ENCODE measurements at regions not wholly inside any gene's neighbourhood (a gene's known extent, or its start where the extent isn't known, plus 50 kb on each side); places are given as distances from the start of the nearest gene placed in this dataset.
"Not testable (repeated sequence)": the region's sequence is repeated elsewhere in the genome, so short reads cannot be mapped to it uniquely, and the experiment has no call there.

GRCh38 chr7:6917258-6917657 lies 91.2 kb upstream of the CCZ1B start:
- no peaks in the 10 kb centered on the region for H3K9me3 Mint-ChIP-seq (ENCODE audit: unreplicated experiment)
- H3K4me1 Mint-ChIP-seq (ENCODE audit: low read depth, unreplicated experiment) = no peaks in the 10 kb centered on the region
- intact Hi-C loops (cut with micrococcal nuclease; ENCODE audit: unreplicated experiment) = no loop called here
- ChIA-PET CTCF (no interaction called here), POLR2A (no interaction called here)
- no peak overlapping the region for H3K4me3 Mint-ChIP-seq (ENCODE audit: unreplicated experiment)
- no peaks in the 10 kb centered on the region for H3K4me1 ChIP-seq
- BruUV-seq (replicated peaks) = no TSS peak
- H3K27me3 ChIP-seq (replicated peaks; ENCODE audit: control insufficient read depth, insufficient read depth, low read length) = no peaks in the 10 kb centered on the region
- H3K36me3 ChIP-seq (ENCODE audit: control insufficient read depth, insufficient read depth, low read length) = no peaks in the 10 kb centered on the region
- no peak for DNase-seq
- no peaks in the 10 kb centered on the region for H3K27me3 Mint-ChIP-seq (ENCODE audit: insufficient read depth, unreplicated experiment)
- H3K9me3 ChIP-seq = no peaks in the 10 kb centered on the region
- no peaks in the 10 kb centered on the region for H3K36me3 Mint-ChIP-seq (ENCODE audit: insufficient read depth, unreplicated experiment)
- H3K4me3 ChIP-seq (ENCODE audit: low read depth, low read length) = no peak overlapping the region
- H3K27ac Mint-ChIP-seq (ENCODE audit: unreplicated experiment) = no peak overlapping the region
- no peak for TF ChIP-seq CTCF (IDR thresholded peaks at IDR 0.05; ENCODE audit: insufficient read depth in 1 of 2, low read depth in 1 of 2, low read length in 1 of 2, severe bottlenecking in 1 of 2, unreplicated experiment in 1 of 2)

GRCh38 chr7:6919169-6919568 lies 93.1 kb upstream of the CCZ1B start:
- intact Hi-C loops (cut with micrococcal nuclease; ENCODE audit: unreplicated experiment); H3K4me1 ChIP-seq; BruUV-seq (replicated peaks); H3K4me1 Mint-ChIP-seq (ENCODE audit: low read depth, unreplicated experiment); DNase-seq; H3K27ac Mint-ChIP-seq (ENCODE audit: unreplicated experiment); H3K36me3 Mint-ChIP-seq (ENCODE audit: insufficient read depth, unreplicated experiment); CTCF ChIA-PET; POLR2A ChIA-PET; H3K4me3 ChIP-seq (ENCODE audit: low read depth, low read length); H3K9me3 Mint-ChIP-seq (ENCODE audit: unreplicated experiment); H3K36me3 ChIP-seq (ENCODE audit: control insufficient read depth, insufficient read depth, low read length); H3K27me3 ChIP-seq (replicated peaks; ENCODE audit: control insufficient read depth, insufficient read depth, low read length); H3K9me3 ChIP-seq; H3K27me3 Mint-ChIP-seq (ENCODE audit: insufficient read depth, unreplicated experiment); H3K4me3 Mint-ChIP-seq (ENCODE audit: unreplicated experiment): not testable (repeated sequence)

- H3K36me3 Mint-ChIP-seq (ENCODE audit: insufficient read depth, unreplicated experiment); BruUV-seq (replicated peaks); POLR2A ChIA-PET; H3K27me3 ChIP-seq (replicated peaks; ENCODE audit: control insufficient read depth, insufficient read depth, low read length); H3K9me3 Mint-ChIP-seq (ENCODE audit: unreplicated experiment); H3K4me1 ChIP-seq; H3K4me3 Mint-ChIP-seq (ENCODE audit: unreplicated experiment); intact Hi-C loops (cut with micrococcal nuclease; ENCODE audit: unreplicated experiment); DNase-seq; H3K4me3 ChIP-seq (ENCODE audit: low read depth, low read length); CTCF ChIA-PET; H3K36me3 ChIP-seq (ENCODE audit: control insufficient read depth, insufficient read depth, low read length); H3K4me1 Mint-ChIP-seq (ENCODE audit: low read depth, unreplicated experiment); H3K9me3 ChIP-seq; H3K27me3 Mint-ChIP-seq (ENCODE audit: insufficient read depth, unreplicated experiment): not testable (repeated sequence)
- peak overlapping the region; percentile 45 for H3K27ac Mint-ChIP-seq (ENCODE audit: unreplicated experiment)
Observed at GRCh38 chr7:6924523-6924922, 98.4 kb upstream of the CCZ1B start.

GRCh38 chr7:6926193-6927174 lies 100.4 kb upstream of the CCZ1B start:
- H3K27me3 ChIP-seq (replicated peaks; ENCODE audit: control insufficient read depth, insufficient read depth, low read length); POLR2A ChIA-PET; H3K27me3 Mint-ChIP-seq (ENCODE audit: insufficient read depth, unreplicated experiment); H3K4me1 Mint-ChIP-seq (ENCODE audit: low read depth, unreplicated experiment); H3K4me3 Mint-ChIP-seq (ENCODE audit: unreplicated experiment); H3K4me1 ChIP-seq; H3K4me3 ChIP-seq (ENCODE audit: low read depth, low read length); H3K36me3 ChIP-seq (ENCODE audit: control insufficient read depth, insufficient read depth, low read length); H3K9me3 ChIP-seq; intact Hi-C loops (cut with micrococcal nuclease; ENCODE audit: unreplicated experiment); BruUV-seq (replicated peaks); DNase-seq; CTCF ChIA-PET; H3K9me3 Mint-ChIP-seq (ENCODE audit: unreplicated experiment); H3K27ac Mint-ChIP-seq (ENCODE audit: unreplicated experiment); H3K36me3 Mint-ChIP-seq (ENCODE audit: insufficient read depth, unreplicated experiment): not testable (repeated sequence)

GRCh38 chr7:6927643-6928042 lies 101.6 kb upstream of the CCZ1B start:
- POLR2A ChIA-PET; H3K4me3 Mint-ChIP-seq (ENCODE audit: unreplicated experiment); BruUV-seq (replicated peaks); H3K9me3 Mint-ChIP-seq (ENCODE audit: unreplicated experiment); H3K36me3 ChIP-seq (ENCODE audit: control insufficient read depth, insufficient read depth, low read length); intact Hi-C loops (cut with micrococcal nuclease; ENCODE audit: unreplicated experiment); CTCF ChIA-PET; H3K27ac Mint-ChIP-seq (ENCODE audit: unreplicated experiment); H3K4me1 Mint-ChIP-seq (ENCODE audit: low read depth, unreplicated experiment); H3K27me3 Mint-ChIP-seq (ENCODE audit: insufficient read depth, unreplicated experiment); H3K4me3 ChIP-seq (ENCODE audit: low read depth, low read length); H3K4me1 ChIP-seq; H3K36me3 Mint-ChIP-seq (ENCODE audit: insufficient read depth, unreplicated experiment); DNase-seq; H3K9me3 ChIP-seq; H3K27me3 ChIP-seq (replicated peaks; ENCODE audit: control insufficient read depth, insufficient read depth, low read length): not testable (repeated sequence)

GRCh38 chr7:6929588-6929987 lies 103.5 kb upstream of the CCZ1B start:
- CTCF ChIA-PET, POLR2A ChIA-PET: not testable (repeated sequence)

More at GRCh38 chr7:6929588-6929987, 103.5 kb upstream of the CCZ1B start:
- intact Hi-C loops (cut with micrococcal nuclease; ENCODE audit: unreplicated experiment); H3K9me3 ChIP-seq; DNase-seq; H3K4me3 Mint-ChIP-seq (ENCODE audit: unreplicated experiment); H3K27me3 Mint-ChIP-seq (ENCODE audit: insufficient read depth, unreplicated experiment); H3K36me3 Mint-ChIP-seq (ENCODE audit: insufficient read depth, unreplicated experiment); H3K27ac Mint-ChIP-seq (ENCODE audit: unreplicated experiment); H3K4me1 Mint-ChIP-seq (ENCODE audit: low read depth, unreplicated experiment); H3K36me3 ChIP-seq (ENCODE audit: control insufficient read depth, insufficient read depth, low read length); H3K27me3 ChIP-seq (replicated peaks; ENCODE audit: control insufficient read depth, insufficient read depth, low read length); BruUV-seq (replicated peaks); H3K4me3 ChIP-seq (ENCODE audit: low read depth, low read length); H3K9me3 Mint-ChIP-seq (ENCODE audit: unreplicated experiment); H3K4me1 ChIP-seq: not testable (repeated sequence)
